ENCODE measurements at regions not wholly inside any gene's neighbourhood (a gene's known extent, or its start where the extent isn't known, plus 50 kb on each side); places are given as distances from the start of the nearest gene placed in this dataset.

GRCh38 chr13:84137292-84137691, 255.0 kb upstream of the SLITRK1 start:
- H3F3A ChIP-seq (replicated peaks; ENCODE audit: low read depth), result no peaks in the 10 kb centered on the region
- no peaks in the 10 kb centered on the region for H3K9me2 ChIP-seq (ENCODE audit: insufficient read depth)
- no peak overlapping the region for H3K4me2 ChIP-seq
- no peaks in the 10 kb centered on the region for H4K20me1 ChIP-seq (replicated peaks; ENCODE audit: insufficient read depth)
- H3K27me3 ChIP-seq (ENCODE audit: insufficient read depth), result no peaks in the 10 kb centered on the region
- ATAC-seq, result no peak
- no peak for TF ChIP-seq EZH2 (IDR thresholded peaks at IDR 0.05; ENCODE audit: low read depth, unreplicated experiment)
- no peak for TF ChIP-seq ZNF331 (CRISPR knock-in tag; IDR thresholded peaks at IDR 0.05; ENCODE audit: low read depth)
- TF ChIP-seq JUNB (IDR thresholded peaks at IDR 0.05; ENCODE audit: unreplicated experiment), result no peak
- no peak for TF ChIP-seq STAT1 (IDR thresholded peaks at IDR 0.05; ENCODE audit: unreplicated experiment)
- no peak for TF ChIP-seq NANOG (IDR thresholded peaks at IDR 0.05; ENCODE audit: borderline replicate concordance)
- no peak for TF ChIP-seq POLR2AphosphoS5 (IDR thresholded peaks at IDR 0.05; ENCODE audit: low read depth)
- no peak for TF ChIP-seq CTCF (conservative IDR thresholded peaks at IDR 0.05; ENCODE audit: low read depth in 2 of 2)
- TF ChIP-seq ZNF114 (CRISPR knock-in tag; IDR thresholded peaks at IDR 0.05), result no peak
- no peak for TF ChIP-seq ZNF462 (CRISPR knock-in tag; IDR thresholded peaks at IDR 0.05)
- no peak for TF ChIP-seq REST (IDR thresholded peaks at IDR 0.05; ENCODE audit: unreplicated experiment)
- TF ChIP-seq CREB1 (CRISPR knock-in tag; IDR thresholded peaks at IDR 0.05; ENCODE audit: low read depth), result no peak
- no peak for TF ChIP-seq ETS1 (IDR thresholded peaks at IDR 0.05)
- no peak for TF ChIP-seq EZH2phosphoT487 (IDR thresholded peaks at IDR 0.05; ENCODE audit: unreplicated experiment)
- no peaks in the 10 kb centered on the region for H3K36me3 ChIP-seq (ENCODE audit: insufficient read depth)
- H3K27me3 Mint-ChIP-seq (ENCODE audit: insufficient read depth, low read depth, poor library complexity), result no peaks in the 10 kb centered on the region
- H2AFZ ChIP-seq, result peak overlapping the region; percentile 4; the same call in 1 of the 2 replicates
- no peak overlapping the region for H3K27ac ChIP-seq (ENCODE audit: low read depth)
- no peaks in the 10 kb centered on the region for H3K79me2 ChIP-seq (replicated peaks; ENCODE audit: insufficient read depth)
- H3K4me1 Mint-ChIP-seq, result peaks cover 17% of the 10 kb centered on the region; the same call in 2 of the 3 replicates
- no peaks in the 10 kb centered on the region for H3K36me3 Mint-ChIP-seq (ENCODE audit: low read depth)
- H3K9me3 Mint-ChIP-seq, result no peaks in the 10 kb centered on the region
- H3K4me3 ChIP-seq, result no peak overlapping the region
- DNase-seq (ENCODE audit: low spot score), result no peak
- H3K27ac Mint-ChIP-seq, result no peak overlapping the region
- H3K4me1 ChIP-seq (ENCODE audit: insufficient read depth), result peaks cover 11% of the 10 kb centered on the region; the same call in 1 of the 2 replicates
- H3K4me3 Mint-ChIP-seq, result no peak overlapping the region
